LoVo (cell line): ENCODE measurements at regions not wholly inside any gene's neighbourhood (a gene's known extent, or its start where the extent isn't known, plus 50 kb on each side); places are given as distances from the start of the nearest gene placed in this dataset.

Experiments
- DNase-seq: peaks from one replicate; pipeline ENCODE4 v3.0.0-alpha.2; 2016; ENCODE audit warnings: low spot score

- DNase-seq: no peak
Observed at GRCh38 chr5:8473827-8474568, 605.0 kb downstream of the MTRR start.

DNA sequence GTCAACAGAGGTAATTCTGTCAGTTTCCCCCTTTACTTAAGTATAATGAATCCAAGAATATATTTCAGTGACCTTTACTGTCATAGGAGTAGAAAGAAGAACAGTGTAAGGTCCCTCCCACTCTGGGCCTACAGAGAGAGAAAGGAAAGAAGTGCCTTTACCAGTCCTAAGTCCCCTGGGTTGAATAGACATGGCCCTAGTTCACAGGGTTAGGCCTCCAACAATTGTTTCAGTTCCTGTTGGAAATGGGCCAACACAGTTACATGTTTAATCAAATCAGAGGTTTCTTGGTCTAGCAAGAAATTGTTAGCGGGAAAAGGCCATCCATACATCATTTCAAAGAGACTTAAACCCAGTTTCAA, 605.6 kb downstream of the MTRR start:
- DNase-seq: no peak

DNA sequence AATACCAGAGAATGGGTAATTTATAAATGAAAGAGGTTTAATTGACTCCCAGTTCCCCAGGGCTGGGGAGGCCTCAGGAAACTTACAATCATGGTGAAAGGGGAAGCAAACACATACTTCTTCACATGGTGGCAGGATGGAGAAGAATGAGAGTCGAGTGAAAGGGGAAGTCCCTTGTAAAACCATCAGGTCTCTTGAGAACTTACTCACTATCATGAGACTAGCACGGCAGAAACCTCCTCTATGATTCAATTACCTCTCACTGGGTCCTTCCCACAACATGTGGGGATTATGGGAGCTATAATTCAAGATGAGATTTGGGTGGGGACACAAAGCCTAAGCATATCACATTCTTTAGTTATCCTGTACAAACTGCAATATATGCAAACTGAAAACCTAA, 609.4 kb downstream of the MTRR start:
- DNase-seq: no peak

DNA sequence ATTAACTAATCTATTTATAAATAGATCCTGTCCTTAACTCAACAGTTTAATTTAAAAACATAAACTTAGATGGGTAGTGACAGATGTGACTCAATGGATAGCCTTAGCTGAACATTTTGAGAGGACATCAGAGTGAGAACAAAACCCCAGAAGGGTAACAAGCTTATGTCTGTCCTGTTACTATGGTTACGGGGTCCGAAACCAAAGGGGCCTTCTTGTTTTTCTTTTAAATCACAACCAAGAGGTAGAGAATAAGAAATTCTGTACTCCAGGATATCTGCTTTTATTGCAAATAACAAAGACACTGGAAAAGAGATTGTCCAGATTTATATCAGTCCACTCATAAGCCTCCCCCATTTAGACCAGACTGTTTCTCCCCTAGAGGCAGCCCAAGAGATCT, 612.1 kb downstream of the MTRR start:
- no peak for DNase-seq

DNA sequence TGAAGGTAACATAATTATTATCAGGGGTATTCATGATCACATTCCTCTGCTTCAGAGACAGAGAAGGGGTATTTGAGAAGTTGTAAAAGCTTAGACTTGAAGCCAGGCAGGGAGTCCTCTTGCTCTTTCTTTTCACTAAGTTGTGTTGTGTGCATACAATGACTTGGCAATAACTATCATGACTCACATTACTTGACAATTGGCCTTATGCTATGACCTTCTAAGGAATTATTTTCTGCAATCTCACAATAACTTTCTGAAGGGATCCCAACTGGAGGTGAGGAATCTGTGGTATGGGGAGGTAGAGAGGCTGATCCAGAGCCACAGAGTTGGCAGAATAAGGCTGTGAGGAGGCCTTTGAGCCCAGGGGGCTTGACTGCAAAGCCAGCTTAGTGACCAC, 622.3 kb downstream of the MTRR start:
- no peak for DNase-seq

GRCh38 chr5:8493176-8493575, 624.2 kb downstream of the MTRR start:
- no peak for DNase-seq

DNA sequence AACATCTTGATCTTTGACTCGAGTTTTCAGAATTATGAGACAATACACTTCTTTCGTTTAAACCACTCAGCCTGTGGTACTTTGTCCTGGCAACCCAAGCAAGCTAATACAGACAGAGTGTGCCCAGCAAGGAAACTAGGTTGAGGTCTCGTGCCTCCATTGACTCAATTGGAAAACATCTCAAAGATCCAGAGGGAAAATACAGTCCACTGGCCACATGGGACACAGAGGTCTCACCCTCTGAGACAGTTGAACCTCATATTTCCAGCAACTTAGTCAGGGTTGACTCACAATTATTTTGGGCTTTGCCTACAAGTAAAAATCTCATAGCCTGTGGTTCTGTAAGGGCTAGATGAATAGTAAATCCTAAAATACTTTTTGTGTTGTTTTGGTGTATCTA, 631.5 kb downstream of the MTRR start:
- no peak for DNase-seq

GRCh38 chr5:8505196-8505595, 636.2 kb downstream of the MTRR start:
- DNase-seq: no peak

- no peak for DNase-seq
Observed at GRCh38 chr5:8508231-8508630, 639.3 kb downstream of the MTRR start.

DNA sequence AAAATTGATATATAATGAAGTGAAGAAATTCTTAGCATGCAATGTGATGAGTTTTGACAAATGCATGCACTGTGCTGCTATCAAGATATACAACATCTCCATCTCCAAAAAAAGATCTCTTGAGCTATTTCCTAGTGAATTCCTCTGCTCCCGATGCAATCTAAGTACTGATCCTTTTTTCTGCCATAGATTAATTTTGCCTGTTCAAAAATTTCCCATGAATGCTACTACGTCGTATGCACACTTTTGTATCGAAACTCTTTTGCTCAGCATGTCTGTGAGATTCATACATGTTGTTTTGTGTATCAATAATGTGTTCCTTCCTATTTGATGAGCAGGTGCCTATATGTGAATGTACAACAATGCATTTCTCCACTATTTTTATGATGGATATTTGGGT, 647.4 kb downstream of the MTRR start:
- DNase-seq: no peak

- DNase-seq: no peak
Observed at GRCh38 chr5:8517456-8517855, 648.5 kb downstream of the MTRR start.

- no peak for DNase-seq
Observed at GRCh38 chr5:8520917-8521316, 652.0 kb downstream of the MTRR start.

DNA sequence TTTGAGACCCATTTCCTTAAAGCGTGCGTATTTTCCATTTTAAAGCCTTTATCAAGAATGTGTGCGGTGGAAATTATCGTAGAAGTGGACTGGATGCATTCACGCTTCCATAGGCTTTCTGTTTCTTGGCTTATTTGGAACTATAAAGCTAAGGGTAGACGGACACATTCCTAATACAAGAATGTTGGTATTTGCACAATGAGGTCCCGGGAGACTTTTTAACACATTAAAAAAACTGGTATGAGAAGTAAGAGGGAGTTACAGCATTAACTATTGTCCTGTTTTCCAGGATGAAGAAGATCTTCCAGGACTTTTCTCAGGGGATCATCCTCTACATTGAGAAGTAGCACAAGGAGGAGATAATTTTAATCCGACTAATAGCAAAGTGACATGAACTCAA, 653.0 kb downstream of the MTRR start:
- DNase-seq: no peak

GRCh38 chr5:8522646-8523045, 653.7 kb downstream of the MTRR start:
- DNase-seq: no peak

DNA sequence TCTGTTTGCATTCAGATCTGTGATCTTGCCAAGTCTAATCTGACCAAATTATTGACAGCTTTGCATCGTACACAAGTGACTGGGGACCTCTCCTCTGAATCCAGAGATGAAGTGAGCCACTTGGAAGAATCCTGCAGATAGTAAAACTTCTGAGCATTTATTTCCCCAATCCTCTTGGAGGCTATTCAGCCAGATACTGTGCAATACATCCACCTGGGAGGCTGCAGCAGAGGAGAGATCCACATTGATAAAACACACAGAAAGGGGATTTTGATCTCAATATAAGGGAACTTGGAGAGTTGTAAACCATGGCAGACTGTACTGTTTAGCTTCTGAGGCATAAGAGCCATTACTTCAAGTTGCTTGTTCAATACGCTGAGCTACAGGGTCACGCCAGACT, 654.6 kb downstream of the MTRR start:
- no peak for DNase-seq

GRCh38 chr5:8525819-8526218, 656.9 kb downstream of the MTRR start:
- no peak for DNase-seq

DNA sequence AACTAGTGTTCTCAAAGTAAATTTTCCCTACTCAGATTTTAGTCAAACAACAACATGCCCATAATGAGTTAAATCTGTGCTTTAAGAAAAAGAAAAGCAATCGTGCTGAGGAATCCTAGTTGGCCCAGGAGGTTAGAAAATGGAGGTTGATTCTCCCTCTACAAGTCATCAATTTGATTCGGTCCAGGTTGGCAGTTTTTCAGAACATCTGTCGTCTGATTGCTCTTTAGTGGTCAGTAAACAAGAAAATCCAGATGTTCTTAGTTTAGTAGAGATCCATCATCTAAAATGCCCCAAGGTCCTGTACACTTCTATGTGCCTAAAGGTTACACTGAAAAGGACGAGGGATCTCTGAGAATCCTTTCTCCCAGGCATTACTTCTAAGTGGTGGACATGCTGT, 659.2 kb downstream of the MTRR start:
- DNase-seq: no peak

- DNase-seq: no peak
Observed at GRCh38 chr5:8538821-8539220, 669.9 kb downstream of the MTRR start.

DNA sequence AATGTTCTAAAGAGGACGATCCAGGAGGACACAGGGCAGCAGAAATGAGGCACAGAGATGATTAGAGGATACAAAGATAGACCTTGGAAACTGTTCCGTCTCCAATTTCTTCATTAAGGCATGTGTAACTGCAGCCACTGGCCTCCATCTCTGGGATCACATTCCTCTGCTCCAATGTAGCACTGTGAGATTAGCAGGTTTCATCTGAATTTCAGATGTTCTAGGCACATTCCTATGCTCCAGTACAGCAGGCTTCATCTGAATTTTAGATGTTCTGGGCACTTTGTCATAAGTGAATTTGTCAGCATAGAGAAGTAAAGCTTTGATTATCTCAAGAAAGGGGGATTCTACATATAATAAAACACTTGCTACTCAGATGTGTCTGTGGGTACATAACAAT, 671.4 kb downstream of the MTRR start:
- no peak for DNase-seq

DNA sequence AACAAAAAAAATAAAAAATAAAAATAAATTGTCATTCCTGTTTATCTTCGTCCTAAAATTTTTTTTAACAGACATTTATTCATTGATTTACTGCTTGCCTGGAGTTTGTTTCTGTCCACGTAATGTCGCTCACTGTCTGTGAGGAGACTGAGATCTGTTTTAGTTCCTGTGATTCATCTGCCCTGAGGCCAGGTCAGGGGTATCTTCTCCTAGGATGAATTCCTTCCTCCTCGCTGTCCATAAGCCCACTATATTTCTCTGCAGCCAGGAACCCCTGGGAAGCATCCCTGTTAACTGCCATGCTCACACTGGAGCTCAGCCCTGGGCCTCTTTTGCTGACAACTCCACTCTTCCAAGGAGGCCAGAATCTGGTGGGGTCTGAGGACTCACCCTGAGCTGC, 682.0 kb downstream of the MTRR start:
- DNase-seq: no peak

DNA sequence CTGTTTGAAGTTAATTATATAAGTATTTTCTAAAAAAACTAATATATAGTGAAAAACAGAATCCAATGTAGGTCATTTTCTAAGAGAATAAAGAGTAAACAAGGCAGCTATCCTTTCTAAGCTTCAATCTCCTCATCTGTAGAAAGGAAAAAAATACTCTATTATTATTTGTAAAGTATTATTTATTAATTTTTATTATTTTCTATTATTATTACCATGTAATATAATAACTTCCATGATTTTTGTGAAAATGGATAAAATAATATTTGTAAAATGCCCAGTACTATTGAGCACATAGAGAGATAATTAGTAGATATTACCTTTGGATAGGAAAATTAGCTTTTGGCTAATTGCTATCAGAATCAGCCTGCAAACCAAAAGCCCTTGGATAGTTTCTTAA, 684.4 kb downstream of the MTRR start:
- no peak for DNase-seq

DNA sequence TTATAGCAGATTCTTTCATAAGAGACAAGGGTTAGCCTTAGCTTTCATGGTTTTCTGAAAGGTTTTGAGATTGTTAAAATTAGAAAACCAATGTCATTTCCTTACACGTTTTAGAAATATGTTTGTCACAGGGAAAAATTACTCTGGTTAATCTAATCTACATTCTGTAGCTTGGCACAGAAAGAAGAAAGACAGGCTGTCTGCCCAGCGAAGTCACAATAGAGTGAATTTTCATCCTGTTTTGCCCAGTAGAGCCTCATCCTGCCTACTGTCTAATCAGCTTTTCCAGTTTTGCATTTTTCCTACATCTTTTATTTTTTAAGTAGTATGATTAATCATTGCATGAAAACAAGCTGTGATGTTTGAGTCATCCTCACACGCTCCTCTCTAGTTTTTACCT, 688.8 kb downstream of the MTRR start:
- DNase-seq: no peak

DNA sequence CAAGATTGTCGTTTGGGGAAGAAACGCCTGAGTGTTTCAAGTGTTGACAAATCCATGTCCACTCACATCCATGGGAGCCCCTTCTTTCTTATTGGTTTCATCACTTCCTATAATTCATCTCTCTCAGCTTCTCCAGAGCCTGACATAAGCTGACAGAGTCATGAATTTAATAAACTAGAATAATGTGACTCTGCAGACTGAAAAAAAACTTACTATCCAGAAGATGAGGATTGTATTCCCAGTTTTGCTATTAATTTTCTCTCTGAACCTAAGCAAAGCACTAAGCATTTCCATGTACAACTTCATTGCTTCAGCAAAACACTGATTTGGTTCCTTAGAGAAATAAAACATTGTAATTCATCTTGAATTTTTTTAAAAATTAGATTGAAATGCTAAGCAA, 691.8 kb downstream of the MTRR start:
- no peak for DNase-seq

- no peak for DNase-seq
Observed at GRCh38 chr5:8561224-8561840, 692.4 kb downstream of the MTRR start.
